ENCODE measurements at regions not wholly inside any gene's neighbourhood (a gene's known extent, or its start where the extent isn't known, plus 50 kb on each side); places are given as distances from the start of the nearest gene placed in this dataset.

DNA sequence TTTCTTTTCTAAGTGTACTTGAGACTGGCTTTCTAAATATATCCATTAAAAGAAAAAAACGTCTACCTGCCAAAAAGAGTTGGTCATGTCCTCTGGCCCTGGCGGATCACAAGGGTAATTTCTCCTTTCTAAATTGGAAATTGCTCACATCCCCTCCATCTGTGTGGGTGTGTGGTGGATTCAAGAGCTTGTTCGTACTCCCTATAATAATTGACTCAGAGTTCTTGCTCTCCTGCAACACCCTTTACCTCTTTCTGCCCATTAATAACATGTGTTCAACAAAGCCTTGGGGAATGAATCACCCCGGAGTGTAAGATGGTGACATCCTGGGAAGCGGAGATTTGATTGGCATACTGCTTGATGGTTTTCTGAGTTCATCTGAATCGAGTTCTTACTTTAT lies 263.8 kb downstream of the ALDH8A1 start:
- TF ChIP-seq, protein P1, sequence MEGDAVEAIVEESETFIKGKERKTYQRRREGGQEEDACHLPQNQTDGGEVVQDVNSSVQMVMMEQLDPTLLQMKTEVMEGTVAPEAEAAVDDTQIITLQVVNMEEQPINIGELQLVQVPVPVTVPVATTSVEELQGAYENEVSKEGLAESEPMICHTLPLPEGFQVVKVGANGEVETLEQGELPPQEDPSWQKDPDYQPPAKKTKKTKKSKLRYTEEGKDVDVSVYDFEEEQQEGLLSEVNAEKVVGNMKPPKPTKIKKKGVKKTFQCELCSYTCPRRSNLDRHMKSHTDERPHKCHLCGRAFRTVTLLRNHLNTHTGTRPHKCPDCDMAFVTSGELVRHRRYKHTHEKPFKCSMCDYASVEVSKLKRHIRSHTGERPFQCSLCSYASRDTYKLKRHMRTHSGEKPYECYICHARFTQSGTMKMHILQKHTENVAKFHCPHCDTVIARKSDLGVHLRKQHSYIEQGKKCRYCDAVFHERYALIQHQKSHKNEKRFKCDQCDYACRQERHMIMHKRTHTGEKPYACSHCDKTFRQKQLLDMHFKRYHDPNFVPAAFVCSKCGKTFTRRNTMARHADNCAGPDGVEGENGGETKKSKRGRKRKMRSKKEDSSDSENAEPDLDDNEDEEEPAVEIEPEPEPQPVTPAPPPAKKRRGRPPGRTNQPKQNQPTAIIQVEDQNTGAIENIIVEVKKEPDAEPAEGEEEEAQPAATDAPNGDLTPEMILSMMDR (IDR thresholded peaks at IDR 0.05), result no peak
- TF ChIP-seq POLR2A (IDR thresholded peaks at IDR 0.05) (no peak), POLR2AphosphoS5 (IDR thresholded peaks at IDR 0.05) (no peak)
